ENCODE measurements at regions not wholly inside any gene's neighbourhood (a gene's known extent, or its start where the extent isn't known, plus 50 kb on each side); places are given as distances from the start of the nearest gene placed in this dataset.

DNA sequence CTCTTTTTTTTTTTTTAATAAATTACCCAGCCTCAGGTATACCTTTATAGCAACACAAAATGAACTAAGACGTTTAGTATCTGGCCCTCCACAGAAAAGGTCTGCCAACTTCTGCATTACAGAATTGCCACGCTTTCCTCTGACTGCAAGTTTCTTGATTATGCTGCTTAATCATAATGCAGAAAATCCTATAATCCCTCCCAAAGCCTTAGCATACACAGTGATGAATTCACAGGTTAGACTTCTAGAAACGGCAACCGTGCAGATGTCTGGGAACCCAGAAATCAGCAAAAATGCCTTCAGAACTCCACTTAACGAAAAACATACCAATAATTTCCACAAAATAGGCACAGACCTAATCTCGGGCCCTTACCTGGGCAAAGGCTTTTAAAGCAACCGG, 144.7 kb upstream of the FRMD4B start (continued):
- TF ChIP-seq, protein P1, sequence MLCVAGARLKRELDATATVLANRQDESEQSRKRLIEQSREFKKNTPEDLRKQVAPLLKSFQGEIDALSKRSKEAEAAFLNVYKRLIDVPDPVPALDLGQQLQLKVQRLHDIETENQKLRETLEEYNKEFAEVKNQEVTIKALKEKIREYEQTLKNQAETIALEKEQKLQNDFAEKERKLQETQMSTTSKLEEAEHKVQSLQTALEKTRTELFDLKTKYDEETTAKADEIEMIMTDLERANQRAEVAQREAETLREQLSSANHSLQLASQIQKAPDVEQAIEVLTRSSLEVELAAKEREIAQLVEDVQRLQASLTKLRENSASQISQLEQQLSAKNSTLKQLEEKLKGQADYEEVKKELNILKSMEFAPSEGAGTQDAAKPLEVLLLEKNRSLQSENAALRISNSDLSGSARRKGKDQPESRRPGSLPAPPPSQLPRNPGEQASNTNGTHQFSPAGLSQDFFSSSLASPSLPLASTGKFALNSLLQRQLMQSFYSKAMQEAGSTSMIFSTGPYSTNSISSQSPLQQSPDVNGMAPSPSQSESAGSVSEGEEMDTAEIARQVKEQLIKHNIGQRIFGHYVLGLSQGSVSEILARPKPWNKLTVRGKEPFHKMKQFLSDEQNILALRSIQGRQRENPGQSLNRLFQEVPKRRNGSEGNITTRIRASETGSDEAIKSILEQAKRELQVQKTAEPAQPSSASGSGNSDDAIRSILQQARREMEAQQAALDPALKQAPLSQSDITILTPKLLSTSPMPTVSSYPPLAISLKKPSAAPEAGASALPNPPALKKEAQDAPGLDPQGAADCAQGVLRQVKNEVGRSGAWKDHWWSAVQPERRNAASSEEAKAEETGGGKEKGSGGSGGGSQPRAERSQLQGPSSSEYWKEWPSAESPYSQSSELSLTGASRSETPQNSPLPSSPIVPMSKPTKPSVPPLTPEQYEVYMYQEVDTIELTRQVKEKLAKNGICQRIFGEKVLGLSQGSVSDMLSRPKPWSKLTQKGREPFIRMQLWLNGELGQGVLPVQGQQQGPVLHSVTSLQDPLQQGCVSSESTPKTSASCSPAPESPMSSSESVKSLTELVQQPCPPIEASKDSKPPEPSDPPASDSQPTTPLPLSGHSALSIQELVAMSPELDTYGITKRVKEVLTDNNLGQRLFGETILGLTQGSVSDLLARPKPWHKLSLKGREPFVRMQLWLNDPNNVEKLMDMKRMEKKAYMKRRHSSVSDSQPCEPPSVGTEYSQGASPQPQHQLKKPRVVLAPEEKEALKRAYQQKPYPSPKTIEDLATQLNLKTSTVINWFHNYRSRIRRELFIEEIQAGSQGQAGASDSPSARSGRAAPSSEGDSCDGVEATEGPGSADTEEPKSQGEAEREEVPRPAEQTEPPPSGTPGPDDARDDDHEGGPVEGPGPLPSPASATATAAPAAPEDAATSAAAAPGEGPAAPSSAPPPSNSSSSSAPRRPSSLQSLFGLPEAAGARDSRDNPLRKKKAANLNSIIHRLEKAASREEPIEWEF (IDR thresholded peaks at IDR 0.05; ENCODE audit: insufficient replicate concordance, low read depth, low read length): no peak
- TF ChIP-seq EGR1 (IDR thresholded peaks at IDR 0.05; ENCODE audit: borderline replicate concordance in 1 of 2, low read depth in 2 of 2, low read length in 2 of 2): no peak

DNA sequence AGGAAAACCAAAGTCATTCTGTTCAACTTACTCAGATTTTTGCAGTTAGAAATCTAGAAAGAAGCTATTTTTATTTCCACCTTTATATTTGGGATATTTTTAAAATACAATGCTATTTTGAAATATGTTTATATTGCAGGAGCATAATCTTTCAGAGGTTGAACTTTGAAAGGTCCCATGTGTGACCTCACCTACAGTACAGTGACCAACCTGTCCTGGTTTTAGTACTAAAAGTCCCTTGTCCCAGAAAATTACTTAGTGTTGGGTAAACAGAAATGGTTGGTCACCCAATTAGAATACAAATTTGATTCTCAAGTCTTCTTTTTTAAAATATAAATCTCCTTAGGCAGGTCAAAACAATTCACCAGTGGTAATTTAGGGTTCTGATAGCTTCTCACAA, 141.6 kb upstream of the FRMD4B start:
- CTCF ChIA-PET: no interaction called here

More for the DNA sequence above, 141.6 kb upstream of the FRMD4B start:
- SMC1A ChIA-PET (ENCODE audit: uncharacterized antibody, unreplicated experiment): no interaction called here
- Histone ChIP-seq H3K9ac (ENCODE audit: control insufficient read depth, insufficient read depth, low read length) (no peak overlapping the region), H3K9me3 (replicated peaks; ENCODE audit: control insufficient read depth, insufficient read depth, low read length) (no peaks in the 10 kb centered on the region), H2AFZ (ENCODE audit: control insufficient read depth, low read depth, low read length) (no peak overlapping the region), H3K36me3 (ENCODE audit: control insufficient read depth in 2 of 2, insufficient read depth in 2 of 2, low read length in 1 of 2) (no peaks in the 10 kb centered on the region), H4K20me1 (ENCODE audit: control insufficient read depth, insufficient read depth) (no peaks in the 10 kb centered on the region), H3K79me2 (ENCODE audit: control insufficient read depth, insufficient read depth, low read length) (no peaks in the 10 kb centered on the region), H3K27ac (ENCODE audit: control insufficient read depth, insufficient read depth) (no peak overlapping the region), H3K4me1 (ENCODE audit: control insufficient read depth, insufficient read depth, low read length) (no peaks in the 10 kb centered on the region), H3K27me3 (replicated peaks in 1 of 2; ENCODE audit: control insufficient read depth in 2 of 2, insufficient read depth in 2 of 2, low read length in 1 of 2) (no peaks in the 10 kb centered on the region; a peak in 1 of 4 replicates), H3K4me3 (no peak overlapping the region), H3K4me2 (ENCODE audit: control insufficient read depth, insufficient read depth) (no peak overlapping the region)
- POLR2A ChIA-PET: no interaction called here
- no peak for ATAC-seq
- RAD21 ChIA-PET (ENCODE audit: unreplicated experiment): no interaction called here
- no peak for FAIRE-seq
- TF ChIP-seq CBX3 (IDR thresholded peaks at IDR 0.05; ENCODE audit: borderline replicate concordance, low read depth): no peak
- TF ChIP-seq POLR2AphosphoS2 (IDR thresholded peaks at IDR 0.05; ENCODE audit: low read depth, low read length): no peak
- TF ChIP-seq, protein P2, sequence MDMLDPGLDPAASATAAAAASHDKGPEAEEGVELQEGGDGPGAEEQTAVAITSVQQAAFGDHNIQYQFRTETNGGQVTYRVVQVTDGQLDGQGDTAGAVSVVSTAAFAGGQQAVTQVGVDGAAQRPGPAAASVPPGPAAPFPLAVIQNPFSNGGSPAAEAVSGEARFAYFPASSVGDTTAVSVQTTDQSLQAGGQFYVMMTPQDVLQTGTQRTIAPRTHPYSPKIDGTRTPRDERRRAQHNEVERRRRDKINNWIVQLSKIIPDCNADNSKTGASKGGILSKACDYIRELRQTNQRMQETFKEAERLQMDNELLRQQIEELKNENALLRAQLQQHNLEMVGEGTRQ (IDR thresholded peaks at IDR 0.05; ENCODE audit: borderline replicate concordance, low read depth, low read length): no peak
- no peak for TF ChIP-seq RUNX3 (IDR thresholded peaks at IDR 0.05; ENCODE audit: low read length)
- TF ChIP-seq, protein P3, sequence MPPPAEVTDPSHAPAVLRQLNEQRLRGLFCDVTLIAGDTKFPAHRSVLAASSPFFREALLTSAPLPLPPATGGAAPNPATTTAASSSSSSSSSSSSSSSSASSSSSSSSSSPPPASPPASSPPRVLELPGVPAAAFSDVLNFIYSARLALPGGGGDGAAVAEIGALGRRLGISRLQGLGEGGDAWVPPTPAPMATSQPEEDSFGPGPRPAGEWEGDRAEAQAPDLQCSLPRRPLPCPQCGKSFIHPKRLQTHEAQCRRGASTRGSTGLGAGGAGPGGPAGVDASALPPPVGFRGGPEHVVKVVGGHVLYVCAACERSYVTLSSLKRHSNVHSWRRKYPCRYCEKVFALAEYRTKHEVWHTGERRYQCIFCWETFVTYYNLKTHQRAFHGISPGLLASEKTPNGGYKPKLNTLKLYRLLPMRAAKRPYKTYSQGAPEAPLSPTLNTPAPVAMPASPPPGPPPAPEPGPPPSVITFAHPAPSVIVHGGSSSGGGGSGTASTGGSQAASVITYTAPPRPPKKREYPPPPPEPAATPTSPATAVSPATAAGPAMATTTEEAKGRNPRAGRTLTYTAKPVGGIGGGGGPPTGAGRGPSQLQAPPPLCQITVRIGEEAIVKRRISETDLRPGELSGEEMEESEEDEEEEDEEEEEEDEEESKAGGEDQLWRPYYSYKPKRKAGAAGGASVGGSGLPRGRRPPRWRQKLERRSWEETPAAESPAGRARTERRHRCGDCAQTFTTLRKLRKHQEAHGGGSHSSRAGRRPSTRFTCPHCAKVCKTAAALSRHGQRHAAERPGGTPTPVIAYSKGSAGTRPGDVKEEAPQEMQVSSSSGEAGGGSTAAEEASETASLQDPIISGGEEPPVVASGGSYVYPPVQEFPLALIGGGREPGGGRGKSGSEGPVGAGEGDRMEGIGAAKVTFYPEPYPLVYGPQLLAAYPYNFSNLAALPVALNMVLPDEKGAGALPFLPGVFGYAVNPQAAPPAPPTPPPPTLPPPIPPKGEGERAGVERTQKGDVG (CRISPR knock-in tag; IDR thresholded peaks at IDR 0.05): no peak
- BruUV-seq (replicated peaks): no TSS peak
- in situ Hi-C loops (cut with MboI) (no loop called here), intact Hi-C loops (cut with micrococcal nuclease; ENCODE audit: unreplicated experiment) (no loop called here)
- DNase-seq (ENCODE audit: low read depth, low spot score): no peak
